K562 (cell line): ENCODE measurements at regions not wholly inside any gene's neighbourhood (a gene's known extent, or its start where the extent isn't known, plus 50 kb on each side); places are given as distances from the start of the nearest gene placed in this dataset.

Experiments used
- ATAC-seq: fragments of 200-7000 bp; cut with Tn5 transposase; 3 replicates; pipeline ENCODE4 v1.9.1; 2020; ENCODE audit warnings: moderate library complexity
- BruUV-seq: library from RNA; stranded (reverse); fragments of 400-500 nt; replicated peaks from 2 replicates; lab custom pipeline; 2021; lab: Mats Ljungman, UMichigan
- CTCF ChIA-PET: fragments of 300-600 bp; formaldehyde crosslinking; extraction: SDS; loops from one replicate; lab custom pipeline; 2021; ENCODE audit warnings: low intra/inter-chr PET ratio; lab: Yijun Ruan, JAX
- POLR2A ChIA-PET: fragments of 300-600, 350-650 bp; sonication (Branson Sonifier 250); formaldehyde crosslinking; extraction: SDS; loops from one replicate; lab custom pipeline; 2021; ENCODE audit warnings: antibody characterized with exemption, inconsistent platforms; lab: Yijun Ruan, JAX
- DNase-seq, 4 experiments: peaks; one replicate each; pipeline versions ENCODE4 v3.0.0 to v3.0.0-alpha.2; 2011 to 2018; ENCODE audit warnings: low spot score in 3 of 4, mixed read lengths in 3 of 4; ENCODE audit errors: extremely low read depth in 1 of 4
- FAIRE-seq: peaks from 2 replicates; lab custom pipeline; 2011; peaks lifted over from hg19 to GRCh38; lab: Jason Lieb, UNC
- H2AFZ ChIP-seq: 2 replicates; pipeline ENCODE4 v1.6.0; 2011; ENCODE audit warnings: low read depth, low read length, control low read depth, inconsistent platforms
- H3K27ac ChIP-seq: fragments of 200-600 bp; 3 replicates; pipeline ENCODE4 v1.8.0; 2011; ENCODE audit warnings: low read depth, mild to moderate bottlenecking, control low read depth, inconsistent platforms, low read length, moderate library complexity, mixed read lengths; ENCODE audit errors: extremely low read depth
- H3K27me3 ChIP-seq, 2 experiments: fragments of 300-600 bp in 1 of 2; 2 replicates in 1 of 2; 3 replicates in 1 of 2; pipeline versions ENCODE4 v1.6.0 to v1.8.0; 2011; ENCODE audit warnings: inconsistent platforms in 2 of 2, low read length in 2 of 2, mild to moderate bottlenecking in 1 of 2, mixed read lengths in 1 of 2, moderate library complexity in 1 of 2; ENCODE audit not compliant: control insufficient read depth in 2 of 2, insufficient read depth in 2 of 2
- H3K36me3 ChIP-seq: fragments of 300-600 bp; 3 replicates; pipeline ENCODE4 v1.8.0; 2011; ENCODE audit warnings: mild to moderate bottlenecking, low read length, inconsistent platforms; ENCODE audit not compliant: control insufficient read depth, insufficient read depth
- H3K4me1 ChIP-seq, 2 experiments: fragments of 200-600 bp in 1 of 2; replicated peaks in 1 of 2; 2 replicates in 1 of 2; 3 replicates in 1 of 2; pipeline versions ENCODE4 v1.5.1 to v1.8.0; 2011; ENCODE audit warnings: inconsistent platforms in 2 of 2, low read length in 2 of 2, mild to moderate bottlenecking in 1 of 2, mixed read lengths in 1 of 2, moderate library complexity in 1 of 2; ENCODE audit not compliant: control insufficient read depth in 2 of 2, insufficient read depth in 2 of 2
- H3K4me2 ChIP-seq: 2 replicates; pipeline ENCODE4 v1.6.1; 2011; ENCODE audit warnings: low read length, control low read depth, inconsistent platforms, mixed read lengths; ENCODE audit not compliant: insufficient read depth
- H3K4me3 ChIP-seq: fragments of 200-600 bp; sonication (generic), shearing (Covaris generic); 2 replicates; pipeline ENCODE4 v1.5.1; 2016; ENCODE audit warnings: control low read depth, inconsistent platforms
- H3K79me2 ChIP-seq: fragments of 200-600 bp; 3 replicates; pipeline ENCODE4 v1.8.0; 2011; ENCODE audit warnings: low read length, inconsistent platforms; ENCODE audit not compliant: control insufficient read depth, insufficient read depth
- H3K9ac ChIP-seq, 2 experiments: 2 replicates each; pipeline versions ENCODE4 v1.6.0 to v1.6.1; 2011; ENCODE audit warnings: low read depth in 2 of 2, low read length in 2 of 2, control low read depth in 1 of 2, inconsistent platforms in 1 of 2, mild to moderate bottlenecking in 1 of 2, mixed read lengths in 1 of 2; ENCODE audit not compliant: insufficient read depth in 1 of 2
- H3K9me1 ChIP-seq: one replicate; pipeline ENCODE4 v1.6.0; 2011; ENCODE audit warnings: inconsistent platforms, mild to moderate bottlenecking, low read length, moderate library complexity; ENCODE audit not compliant: control insufficient read depth, insufficient read depth
- H3K9me3 ChIP-seq: replicated peaks from 2 replicates; pipeline ENCODE4 v1.5.1; 2011; ENCODE audit warnings: low read depth, low read length, inconsistent platforms; ENCODE audit not compliant: control insufficient read depth, insufficient read depth
- H4K20me1 ChIP-seq: replicated peaks from 2 replicates; pipeline ENCODE4 v1.6.1; 2011; ENCODE audit warnings: low read length, inconsistent platforms, mixed read lengths; ENCODE audit not compliant: control insufficient read depth, insufficient read depth
- ATF3 ChIP-seq, 2 experiments: fragments of 450-650 bp in 1 of 2; sonication (generic) in 1 of 2; formaldehyde crosslinking in 1 of 2; IDR thresholded peaks in 1 of 2; conservative IDR thresholded peaks in 1 of 2; 2 replicates each; pipeline versions ENCODE4 v1.6.1 to v1.8.1; 2016 to 2023; ENCODE audit warnings: mild to moderate bottlenecking in 2 of 2, moderate library complexity in 2 of 2, inconsistent platforms in 1 of 2, missing genetic modification reagents in 1 of 2
- BRF1 ChIP-seq: IDR thresholded peaks from 3 replicates; pipeline ENCODE4 v1.6.1; 2011; ENCODE audit warnings: borderline replicate concordance, mild to moderate bottlenecking; ENCODE audit not compliant: insufficient read length; ENCODE audit errors: extremely low read depth
- CBX1 ChIP-seq: sonication (generic); IDR thresholded peaks from 2 replicates; pipeline ENCODE4 v1.6.1; 2016; ENCODE audit warnings: antibody characterized with exemption, low read depth, mild to moderate bottlenecking
- DPF2 ChIP-seq: fragments of 450-650 bp; IDR thresholded peaks from 2 replicates; pipeline ENCODE4 v1.6.1; 2016
- ERF ChIP-seq: fragments of 450-650 bp; formaldehyde crosslinking; IDR thresholded peaks from 2 replicates; pipeline ENCODE4 v1.4.0; 2020; ENCODE audit warnings: mild to moderate bottlenecking, mixed read lengths
- ESRRA ChIP-seq: fragments of 450-650 bp; IDR thresholded peaks from 2 replicates; pipeline ENCODE4 v1.6.1; 2014; ENCODE audit warnings: low read depth, mild to moderate bottlenecking, moderate library complexity, borderline replicate concordance
- FOS ChIP-seq: IDR thresholded peaks from 3 replicates; pipeline ENCODE4 v1.6.1; 2011; ENCODE audit not compliant: insufficient read length; ENCODE audit errors: extremely low read depth
- GABPA ChIP-seq: fragments of 200-800 bp; sonication (Bioruptor generic); conservative IDR thresholded peaks from 2 replicates; pipeline ENCODE4 v1.6.1; 2016; ENCODE audit warnings: low read depth, missing genetic modification characterization, missing compliant biosample characterization
- GABPB2 ChIP-seq: fragments of 250-450 bp; sonication (Bioruptor Pico); conservative IDR thresholded peaks from 2 replicates; pipeline ENCODE4 v1.5.1; 2021; ENCODE audit warnings: mild to moderate bottlenecking
- MCM5 ChIP-seq: fragments of 450-650 bp; IDR thresholded peaks from 2 replicates; pipeline ENCODE4 v1.6.1; 2016; ENCODE audit warnings: low read depth
- NFATC3 ChIP-seq: fragments of 450-650 bp; IDR thresholded peaks from 2 replicates; pipeline ENCODE4 v1.6.1; 2017; ENCODE audit warnings: mild to moderate bottlenecking
- NR3C1 ChIP-seq: sonication (generic); formaldehyde crosslinking; IDR thresholded peaks from 2 replicates; pipeline ENCODE4 v1.8.1; 2022; ENCODE audit warnings: missing genetic modification reagents
- RFX5 ChIP-seq: IDR thresholded peaks from 2 replicates; pipeline ENCODE4 v1.6.1; 2011; ENCODE audit warnings: low read depth, mild to moderate bottlenecking, improper control_type of control experiment, low read length
- SIX5 ChIP-seq, 2 experiments: IDR thresholded peaks; 2 replicates each; pipeline ENCODE4 v1.6.1; 2011; ENCODE audit warnings: low read length in 2 of 2, borderline replicate concordance in 1 of 2, low read depth in 1 of 2, mild to moderate bottlenecking in 1 of 2, moderate library complexity in 1 of 2; ENCODE audit not compliant: insufficient read depth in 1 of 2
- TAF15 ChIP-seq: fragments of 200-400 bp; formaldehyde crosslinking; IDR thresholded peaks from 2 replicates; pipeline ENCODE4 v1.6.1; 2017; ENCODE audit warnings: mild to moderate bottlenecking, low read depth, low read length, moderate library complexity
- ZFPM2 ChIP-seq: fragments of 250-450 bp; sonication (Bioruptor Pico); IDR thresholded peaks from 2 replicates; pipeline ENCODE4 v1.5.1; 2022; ENCODE audit warnings: mild to moderate bottlenecking
- ZNF431 ChIP-seq: sonication (generic); formaldehyde crosslinking; IDR thresholded peaks from 2 replicates; pipeline ENCODE4 v1.8.0; 2022; ENCODE audit warnings: mild to moderate bottlenecking, missing genetic modification reagents
- ZNF77 ChIP-seq: fragments of 250-450 bp; sonication (Bioruptor Pico); IDR thresholded peaks from 2 replicates; pipeline ENCODE4 v1.5.0; 2020
- ZNF830 ChIP-seq: fragments of 250-450 bp; sonication (Bioruptor Pico); IDR thresholded peaks from 2 replicates; pipeline ENCODE4 v1.5.0; 2021; ENCODE audit warnings: mild to moderate bottlenecking
- WGBS: fragments of 100-300 bp; shearing (Covaris generic); methylation state at CpG from one replicate; pipeline ENCODE4 v1.1.6; 2016; ENCODE audit warnings: low coverage, mixed read lengths; ENCODE audit not compliant: insufficient coverage; ENCODE audit errors: missing lambda C conversion rate; 5-methylcytosine and 5-hydroxymethylcytosine counted together
- in situ Hi-C: fragments of 300-500 bp; cut with MboI; formaldehyde crosslinking; loops from 4 replicates; pipeline ENCODE4 v1.15.0; 2018; ENCODE audit warnings: inconsistent platforms, mixed read lengths
- intact Hi-C: fragments of 100-400 bp; cut with micrococcal nuclease; formaldehyde crosslinking; loops from 2 replicates; pipeline ENCODE4 v1.14.2; 2022

- no peaks in the 10 kb centered on the region for H4K20me1 ChIP-seq
- in situ Hi-C loops (no loop called here), intact Hi-C loops (no loop called here)
- no peak overlapping the region for H3K9ac ChIP-seq
- H2AFZ ChIP-seq: peak overlapping the region; percentile 49; the same call in 1 of the 2 replicates
- TF ChIP-seq ATF3 (IDR thresholded peaks at IDR 0.05) (peak; percentile 69), ATF3 (CRISPR knock-in tag; conservative IDR thresholded peaks at IDR 0.05) (no peak), ZNF431 (CRISPR knock-in tag) (no peak)
- no peaks in the 10 kb centered on the region for H3K79me2 ChIP-seq
- no peak overlapping the region for H3K4me3 ChIP-seq
- POLR2A ChIA-PET: interaction anchor here (1.2 kb wide), 1 partner anchor 9 kb away, joined by 3 read pairs; no protein-coding TSS in a partner anchor
- H3K36me3 ChIP-seq: no peaks in the 10 kb centered on the region
- no peaks in the 10 kb centered on the region for H3K9me3 ChIP-seq
- no peak overlapping the region for H3K27ac ChIP-seq
- DNase-seq (no peak), ATAC-seq (no peak), FAIRE-seq (no peak)
- no peaks in the 10 kb centered on the region; a peak in 1 of 5 replicates for H3K4me1 ChIP-seq
- H3K27me3 ChIP-seq: no peaks in the 10 kb centered on the region
- H3K4me2 ChIP-seq: no peak overlapping the region
- H3K9me1 ChIP-seq: no peaks in the 10 kb centered on the region
- BruUV-seq: no TSS peak
- CTCF ChIA-PET: no interaction called here
Measured at GRCh38 chr4:159026329-159026728, 76.5 kb upstream of the RAPGEF2 start.

GRCh38 chr4:159027535-159027934 lies 75.3 kb upstream of the RAPGEF2 start:
- in situ Hi-C loops: no loop called here
- POLR2A ChIA-PET: no interaction called here
- no TSS peak for BruUV-seq
- 47% methylated on average over 2 of the region's 2 CpGs for WGBS
- ATAC-seq (no peak), DNase-seq (no peak), FAIRE-seq (no peak)
- no peaks in the 10 kb centered on the region for H4K20me1 ChIP-seq
- H3K27ac ChIP-seq: no peak overlapping the region
- no peaks in the 10 kb centered on the region for H3K36me3 ChIP-seq
- H3K9ac ChIP-seq: no peak overlapping the region
- no peaks in the 10 kb centered on the region; a peak in 1 of 5 replicates for H3K4me1 ChIP-seq
- TF ChIP-seq NR3C1 (no peak), ERF (no peak), ESRRA (no peak), FOS (no peak), TAF15 (no peak), ZFPM2 (CRISPR knock-in tag) (no peak), GABPA (tag) (no peak), DPF2 (no peak), GABPB2 (CRISPR knock-in tag) (no peak), RFX5 (no peak), BRF1 (no peak), ZNF830 (no peak), CBX1 (no peak), NFATC3 (no peak), MCM5 (no peak), ZNF77 (no peak), SIX5 (IDR thresholded peaks at IDR 0.05; ENCODE audit: borderline replicate concordance in 1 of 2, insufficient read depth in 1 of 2, low read depth in 1 of 2, low read length in 2 of 2) (no peak)
- H3K27me3 ChIP-seq: no peaks in the 10 kb centered on the region
- no peak overlapping the region for H3K4me2 ChIP-seq
- H3K79me2 ChIP-seq: no peaks in the 10 kb centered on the region
- CTCF ChIA-PET: no interaction called here
- H3K9me3 ChIP-seq: no peaks in the 10 kb centered on the region
- intact Hi-C loops: no loop called here
- H3K4me3 ChIP-seq: no peak overlapping the region
- no peaks in the 10 kb centered on the region for H3K9me1 ChIP-seq
- no peak overlapping the region for H2AFZ ChIP-seq
